COLO829 (cell line): ENCODE measurements at regions not wholly inside any gene's neighbourhood (a gene's known extent, or its start where the extent isn't known, plus 50 kb on each side); places are given as distances from the start of the nearest gene placed in this dataset.
A peak's percentile ranks its signal among the peaks of the same experiment; 100 is the strongest.
"Not testable (repeated sequence)": the region's sequence is repeated elsewhere in the genome, so short reads cannot be mapped to it uniquely, and the experiment has no call there.

Source experiments
- DNase-seq: peaks from one replicate; pipeline ENCODE4 v3.0.0; 2012; ENCODE audit warnings: low spot score

- no peak for DNase-seq
Observed at GRCh38 chr12:28060871-28061270, 88.3 kb upstream of the PTHLH start.

- DNase-seq: no peak
Observed at GRCh38 chr12:28063355-28063880, 90.9 kb upstream of the PTHLH start.

GRCh38 chr12:28065374-28065773, 92.8 kb upstream of the PTHLH start:
- DNase-seq: no peak

GRCh38 chr12:28065889-28066630, 93.5 kb upstream of the PTHLH start:
- DNase-seq: no peak

GRCh38 chr12:28066879-28067278, 94.3 kb upstream of the PTHLH start:
- no peak for DNase-seq

GRCh38 chr12:28068467-28068866, 95.9 kb upstream of the PTHLH start:
- no peak for DNase-seq

- DNase-seq: no peak
Observed at GRCh38 chr12:28079539-28079938, 107.0 kb upstream of the PTHLH start.

GRCh38 chr12:28082096-28082495, 108.2 kb upstream of the CCDC91 start:
- no peak for DNase-seq

- DNase-seq: no peak
Observed at GRCh38 chr12:28083840-28084678, 106.2 kb upstream of the CCDC91 start.

- DNase-seq: no peak
Observed at GRCh38 chr12:28086521-28087155, 103.6 kb upstream of the CCDC91 start.

GRCh38 chr12:28088566-28089272, 101.5 kb upstream of the CCDC91 start:
- DNase-seq: no peak

- DNase-seq: peak; percentile 33
Observed at GRCh38 chr12:28089338-28089737, 100.9 kb upstream of the CCDC91 start.

- no peak for DNase-seq
Observed at GRCh38 chr12:28090835-28091234, 99.4 kb upstream of the CCDC91 start.

GRCh38 chr12:28092396-28092795, 97.9 kb upstream of the CCDC91 start:
- DNase-seq: no peak

- no peak for DNase-seq
Observed at GRCh38 chr12:28096649-28097048, 93.6 kb upstream of the CCDC91 start.

GRCh38 chr12:28097221-28097620, 93.0 kb upstream of the CCDC91 start:
- DNase-seq: no peak

- not testable (repeated sequence) for DNase-seq
Observed at GRCh38 chr12:28099245-28099644, 91.0 kb upstream of the CCDC91 start.

- DNase-seq: no peak
Observed at GRCh38 chr12:28099871-28100270, 90.4 kb upstream of the CCDC91 start.

GRCh38 chr12:28100717-28101116, 89.5 kb upstream of the CCDC91 start:
- no peak for DNase-seq

- no peak for DNase-seq
Observed at GRCh38 chr12:28104316-28104715, 85.9 kb upstream of the CCDC91 start.

GRCh38 chr12:28104903-28105864, 85.1 kb upstream of the CCDC91 start:
- DNase-seq: no peak
